Glomerular endothelial cell (primary cell): ENCODE measurements at regions not wholly inside any gene's neighbourhood (a gene's known extent, or its start where the extent isn't known, plus 50 kb on each side); places are given as distances from the start of the nearest gene placed in this dataset.
"Not testable (repeated sequence)": the region's sequence is repeated elsewhere in the genome, so short reads cannot be mapped to it uniquely, and the experiment has no call there.

Experiments
- DNase-seq: peaks from one replicate; pipeline ENCODE4 v3.0.0-alpha.2; 2011; ENCODE audit warnings: low read depth, low spot score; ENCODE audit errors: extremely low read depth

- no peak for DNase-seq
Observed at GRCh38 chr3:178095522-178095921, 440.7 kb upstream of the KCNMB2 start.

GRCh38 chr3:178096955-178097354 is 439.3 kb upstream of the KCNMB2 start:
- no peak for DNase-seq

GRCh38 chr3:178097576-178097975 is 438.7 kb upstream of the KCNMB2 start:
- DNase-seq = no peak

GRCh38 chr3:178099274-178099673 is 437.0 kb upstream of the KCNMB2 start:
- no peak for DNase-seq

- DNase-seq = no peak
Observed at GRCh38 chr3:178099862-178100261, 436.4 kb upstream of the KCNMB2 start.

DNA sequence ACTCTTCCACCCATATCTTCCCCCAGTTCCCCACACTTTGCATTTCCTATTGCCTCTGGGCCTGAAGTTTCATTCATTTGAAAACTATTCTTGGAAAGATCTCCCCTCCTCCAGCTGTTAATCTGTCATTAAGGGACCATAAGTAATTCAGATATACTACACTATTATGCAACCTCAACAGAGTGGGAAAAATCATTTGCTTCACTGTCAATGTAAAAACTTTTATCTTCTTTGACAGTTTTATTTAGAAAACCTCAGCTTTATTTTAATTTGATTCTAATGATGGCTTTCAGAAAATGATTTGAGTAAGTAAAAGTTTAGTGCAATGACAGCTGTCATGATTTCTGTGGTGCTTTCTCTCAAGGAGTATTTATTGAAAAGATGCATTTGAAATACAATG is 435.3 kb upstream of the KCNMB2 start:
- DNase-seq = no peak

DNA sequence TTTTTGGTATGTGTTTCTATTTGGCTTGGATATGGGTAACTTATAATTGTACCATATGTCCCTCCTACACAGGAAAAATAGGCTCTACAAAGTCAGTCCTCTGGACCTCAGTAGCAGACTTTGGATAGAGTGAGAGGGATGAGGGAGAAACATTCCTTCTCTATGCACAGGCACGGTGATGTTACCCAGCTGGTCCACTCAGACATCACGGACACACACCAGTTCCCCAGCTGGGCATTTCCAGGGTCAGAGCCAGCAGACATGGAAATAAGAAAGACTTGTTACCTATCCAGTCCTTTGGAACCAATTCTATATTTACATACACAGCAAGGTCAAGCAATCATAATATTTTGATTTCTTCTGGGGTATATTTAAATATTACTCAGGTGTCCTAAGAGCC is 433.1 kb upstream of the KCNMB2 start:
- DNase-seq = no peak

GRCh38 chr3:178107804-178108203 is 428.4 kb upstream of the KCNMB2 start:
- no peak for DNase-seq

- DNase-seq = no peak
Observed at GRCh38 chr3:178109691-178110090, 426.5 kb upstream of the KCNMB2 start.

DNA sequence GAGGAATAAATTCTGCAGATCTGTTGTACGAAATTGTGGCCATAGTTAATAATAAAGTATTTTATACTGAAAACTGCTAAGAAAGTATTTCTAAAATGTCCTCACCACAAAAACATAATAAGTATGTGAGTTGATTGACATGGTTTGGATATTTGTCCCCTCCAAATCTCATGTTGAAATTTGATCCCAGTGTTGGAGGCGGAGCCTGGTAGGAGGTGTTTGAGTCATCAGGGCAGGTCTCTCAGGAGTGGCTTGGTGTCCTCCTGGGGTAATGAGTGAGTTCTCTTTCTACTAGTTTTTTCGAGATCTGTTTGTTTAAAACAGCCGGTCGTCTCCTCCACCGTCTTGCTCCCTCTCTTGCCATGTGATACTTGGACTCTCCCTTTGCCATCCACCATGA is 424.1 kb upstream of the KCNMB2 start:
- DNase-seq = no peak

GRCh38 chr3:178112552-178112951 is 423.7 kb upstream of the KCNMB2 start:
- DNase-seq = not testable (repeated sequence)

DNA sequence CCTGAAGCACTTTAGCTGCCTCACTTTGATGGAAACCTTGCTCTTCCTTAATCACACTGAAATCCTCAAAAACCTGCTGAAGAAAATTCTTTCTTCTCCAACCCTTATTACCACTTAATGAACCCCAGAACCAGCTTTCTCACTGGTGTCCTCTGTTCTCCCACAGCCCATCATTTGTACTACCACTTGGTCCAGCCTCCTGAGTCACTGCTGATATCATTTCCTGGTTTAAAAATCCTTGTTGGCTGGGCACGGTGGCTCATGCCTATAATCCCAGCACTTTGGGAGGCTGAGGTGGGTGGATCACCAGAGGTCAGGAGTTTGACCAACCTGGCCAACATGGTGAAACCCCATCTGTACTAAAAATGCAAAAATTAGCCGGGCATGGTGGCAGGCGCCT is 418.6 kb upstream of the KCNMB2 start:
- no peak for DNase-seq

GRCh38 chr3:178119608-178120295 is 416.5 kb upstream of the KCNMB2 start:
- not testable (repeated sequence) for DNase-seq

DNA sequence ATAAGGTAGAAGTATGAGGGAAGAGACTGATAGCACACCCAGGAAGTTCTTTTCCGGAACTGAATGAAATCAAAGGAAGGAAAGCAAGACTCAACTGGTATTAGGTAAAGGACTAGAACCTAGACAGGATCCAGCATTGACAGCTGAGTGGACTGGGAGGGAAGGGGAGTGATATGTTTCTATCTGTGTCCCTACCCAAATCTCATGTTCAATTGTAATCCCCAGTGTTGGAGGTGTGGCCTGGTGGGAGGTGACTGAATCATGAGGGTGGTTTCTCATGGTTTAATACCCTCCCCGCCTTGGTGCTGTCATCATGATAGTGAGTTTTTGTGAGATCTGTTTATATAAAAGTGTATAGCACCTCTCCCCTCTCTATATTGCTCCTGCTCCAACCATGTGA is 415.9 kb upstream of the KCNMB2 start:
- DNase-seq = no peak

GRCh38 chr3:178126686-178127085 is 409.6 kb upstream of the KCNMB2 start:
- no peak for DNase-seq

DNA sequence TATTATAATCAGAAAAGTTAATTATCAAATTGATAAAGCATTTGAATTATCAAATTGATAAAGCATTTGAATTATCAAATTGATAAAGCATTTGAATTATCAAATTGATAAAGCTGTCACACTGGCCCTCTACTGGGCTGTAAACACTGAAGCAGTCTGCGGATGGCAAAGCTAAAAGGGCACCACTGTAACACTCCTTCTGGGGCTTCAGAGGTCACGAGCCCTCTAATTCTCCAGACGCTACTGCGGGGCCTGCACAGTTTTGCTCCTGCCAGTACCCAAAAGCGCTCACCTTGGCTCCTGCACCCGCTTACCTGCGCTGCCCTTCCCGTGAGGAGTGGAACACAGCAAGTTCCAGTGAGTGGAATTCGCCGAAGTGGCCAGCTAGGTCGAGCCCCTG is 409.0 kb upstream of the KCNMB2 start:
- DNase-seq = no peak

DNA sequence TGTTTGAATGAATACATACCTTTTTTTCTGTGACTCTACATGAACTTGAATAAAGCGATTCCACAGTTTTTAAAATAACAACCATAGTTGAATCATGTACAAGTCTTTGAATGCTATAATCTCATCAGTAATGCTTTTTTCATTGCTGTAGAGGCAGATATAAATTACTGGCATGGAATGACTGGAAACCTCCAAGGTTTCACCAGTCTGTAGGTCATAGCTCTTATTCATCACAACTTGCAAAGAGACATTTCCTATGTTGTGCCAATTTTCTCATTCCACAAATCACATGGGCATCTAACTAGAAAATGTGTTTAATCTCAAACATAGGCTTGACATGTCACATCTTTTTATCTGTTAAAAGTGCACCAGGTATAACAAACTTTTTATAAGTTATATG is 407.1 kb upstream of the KCNMB2 start:
- DNase-seq = no peak

DNA sequence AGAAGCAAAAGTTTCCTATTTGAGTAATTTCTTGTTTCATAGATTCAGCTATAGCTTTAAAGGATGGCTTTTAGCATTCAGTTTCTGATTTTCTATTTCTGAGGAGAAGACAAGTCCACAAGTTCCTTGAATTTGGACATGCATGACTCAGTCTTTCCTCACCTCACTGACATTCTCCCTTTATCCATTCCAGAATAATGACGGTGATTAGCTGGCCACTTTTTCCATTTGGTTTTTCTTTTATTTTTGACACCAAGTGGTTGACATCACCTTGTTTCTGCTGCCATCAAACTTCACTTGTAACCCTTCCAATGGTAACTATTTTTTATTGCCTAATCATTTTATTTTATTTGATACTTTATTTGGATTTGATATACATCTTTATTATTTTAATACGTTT is 404.4 kb upstream of the KCNMB2 start:
- DNase-seq = no peak

GRCh38 chr3:178137206-178137605 is 399.0 kb upstream of the KCNMB2 start:
- DNase-seq = no peak

DNA sequence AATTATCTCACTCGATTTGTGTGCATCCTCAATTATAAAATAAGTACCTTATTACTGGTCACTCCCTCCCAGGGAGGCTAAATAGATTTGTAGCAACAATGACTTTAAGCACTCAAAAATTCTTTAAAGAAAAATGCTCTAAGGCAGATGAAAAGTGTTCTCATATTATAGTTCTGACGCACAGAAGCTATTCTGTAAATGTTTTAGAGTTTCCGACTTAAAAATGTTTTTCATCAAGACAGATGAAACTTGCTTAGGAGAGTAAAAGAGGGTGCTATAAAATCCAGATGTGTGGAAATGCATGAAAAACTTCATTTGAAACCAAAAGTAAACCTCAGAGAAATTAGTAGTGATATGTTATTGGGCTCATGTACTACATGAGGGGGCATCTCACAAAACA is 398.4 kb upstream of the KCNMB2 start:
- no peak for DNase-seq

DNA sequence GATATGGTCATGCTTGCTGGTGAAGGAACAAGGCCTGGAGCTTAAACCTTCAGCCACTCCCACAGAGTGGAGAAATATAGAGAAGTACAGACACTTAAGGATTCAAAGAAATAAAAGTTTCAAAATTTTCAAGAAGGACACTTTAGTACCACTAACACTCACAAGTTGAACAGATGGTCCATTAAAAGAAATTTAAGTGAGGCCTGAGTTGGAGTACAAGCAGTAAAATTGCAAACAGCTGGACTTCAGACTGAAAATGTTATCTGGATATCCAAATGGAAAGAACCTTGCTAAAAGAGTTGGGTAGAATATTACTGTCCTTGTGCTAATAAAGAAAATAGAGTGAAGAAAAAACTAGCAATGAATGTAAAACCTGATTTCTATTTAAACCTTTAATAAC is 397.1 kb upstream of the KCNMB2 start:
- DNase-seq = no peak

DNA sequence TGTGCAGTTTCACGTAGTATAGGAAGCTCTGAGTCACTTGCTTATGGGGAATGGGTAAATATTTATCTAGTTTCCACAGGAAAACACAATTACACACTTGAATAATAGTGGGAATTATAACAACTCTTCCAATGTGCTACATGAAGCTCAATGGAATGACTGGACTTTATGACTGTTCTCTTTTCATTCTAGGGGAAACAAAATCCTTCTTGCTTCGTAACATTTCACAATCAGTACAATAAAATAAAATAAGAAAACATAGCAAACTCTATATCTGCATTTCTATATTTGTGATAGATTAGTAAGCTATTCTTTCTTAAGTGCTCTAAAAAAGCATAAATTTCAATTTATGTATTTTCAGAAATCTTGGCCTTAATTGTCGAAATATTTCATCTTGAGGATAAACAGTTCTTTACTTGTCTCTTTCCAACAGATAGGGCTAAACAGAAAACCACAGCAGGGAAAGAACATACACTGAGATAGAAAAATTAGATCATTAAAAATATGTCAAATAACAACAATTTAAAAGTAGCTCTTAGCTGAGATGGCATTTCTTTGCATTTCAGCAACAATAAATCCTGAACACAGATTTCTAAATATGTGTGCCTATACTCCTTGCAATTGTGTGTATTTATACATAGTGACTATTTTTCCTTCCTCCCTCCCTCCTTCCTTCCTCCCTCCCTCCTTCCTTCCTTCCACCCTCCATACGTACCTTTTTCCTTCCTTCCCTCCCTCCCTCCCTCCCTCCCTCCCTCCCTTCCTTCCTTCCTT is 395.5 kb upstream of the KCNMB2 start:
- peak; percentile 71 for DNase-seq

- not testable (repeated sequence) for DNase-seq
Observed at GRCh38 chr3:178141305-178141684, 394.9 kb upstream of the KCNMB2 start.
